Suppressor macrophage treated with lipopolysaccharide for 1 hour (primary cell): ENCODE measurements at regions not wholly inside any gene's neighbourhood (a gene's known extent, or its start where the extent isn't known, plus 50 kb on each side); places are given as distances from the start of the nearest gene placed in this dataset.

Experiments used
- DNase-seq, 3 donors: peaks; one replicate each; pipeline ENCODE4 v3.0.0-alpha.2; 2020 to 2022

GRCh38 chr13:39245688-39246087, 207.4 kb downstream of the NHLRC3 start:
- no peak for DNase-seq

GRCh38 chr13:39249982-39250381, 211.7 kb downstream of the NHLRC3 start:
- no peak for DNase-seq

GRCh38 chr13:39250440-39250839, 212.2 kb downstream of the NHLRC3 start:
- no peak for DNase-seq

- no peak for DNase-seq
Observed at GRCh38 chr13:39251340-39251739, 213.1 kb downstream of the NHLRC3 start.

- DNase-seq = no peak
Observed at GRCh38 chr13:39253774-39254173, 215.5 kb downstream of the NHLRC3 start.

GRCh38 chr13:39254601-39255000, 216.3 kb downstream of the NHLRC3 start:
- no peak for DNase-seq

GRCh38 chr13:39257642-39258041, 219.4 kb downstream of the NHLRC3 start:
- no peak for DNase-seq

GRCh38 chr13:39259371-39260140, 221.3 kb downstream of the NHLRC3 start:
- peak in 1 of 3 donors; percentile 12 for DNase-seq

GRCh38 chr13:39263033-39263432, 224.8 kb downstream of the NHLRC3 start:
- DNase-seq = peak; percentile 41 to 50 (median 49)

GRCh38 chr13:39263531-39263930, 225.3 kb downstream of the NHLRC3 start:
- no peak for DNase-seq

- no peak for DNase-seq
Observed at GRCh38 chr13:39266426-39266825, 228.2 kb downstream of the NHLRC3 start.

GRCh38 chr13:39268398-39268797, 230.1 kb downstream of the NHLRC3 start:
- DNase-seq = no peak

- DNase-seq = no peak
Observed at GRCh38 chr13:39269004-39269403, 230.7 kb downstream of the NHLRC3 start.

- no peak for DNase-seq
Observed at GRCh38 chr13:39269411-39269810, 231.2 kb downstream of the NHLRC3 start.

- DNase-seq = no peak
Observed at GRCh38 chr13:39272994-39273393, 234.7 kb downstream of the NHLRC3 start.

GRCh38 chr13:39273953-39274738, 235.9 kb downstream of the NHLRC3 start:
- peak in 2 of 3 donors; percentile 17 to 19 for DNase-seq

GRCh38 chr13:39274739-39275325, 236.6 kb downstream of the NHLRC3 start:
- DNase-seq = no peak

- DNase-seq = peak in 1 of 3 donors; percentile 36
Observed at GRCh38 chr13:39279077-39279476, 240.8 kb downstream of the NHLRC3 start.

- DNase-seq = peak; percentile 2 to 21 (median 15)
Observed at GRCh38 chr13:39281539-39282150, 243.4 kb downstream of the NHLRC3 start.

GRCh38 chr13:39282400-39282972, 244.2 kb downstream of the NHLRC3 start:
- DNase-seq = peak; percentile 25 to 37 (median 30)

GRCh38 chr13:39283072-39283471, 244.8 kb downstream of the NHLRC3 start:
- no peak for DNase-seq

- no peak for DNase-seq
Observed at GRCh38 chr13:39284801-39285388, 246.6 kb downstream of the NHLRC3 start.
